K562 (cell line): ENCODE measurements at regions not wholly inside any gene's neighbourhood (a gene's known extent, or its start where the extent isn't known, plus 50 kb on each side); places are given as distances from the start of the nearest gene placed in this dataset.
A peak's percentile ranks its signal among the peaks of the same experiment; 100 is the strongest.

Experiments used
- ARID1B ChIP-seq: fragments of 450-650 bp; IDR thresholded peaks from 2 replicates; pipeline ENCODE4 v1.6.1; 2016; ENCODE audit warnings: antibody characterized with exemption, mild to moderate bottlenecking, inconsistent platforms
- FOXJ3 ChIP-seq: sonication (generic); formaldehyde crosslinking; IDR thresholded peaks from 2 replicates; pipeline ENCODE4 v1.4.0; 2020; ENCODE audit warnings: mild to moderate bottlenecking, missing genetic modification reagents
- GTF2A2 ChIP-seq: IDR thresholded peaks from 2 replicates; pipeline ENCODE4 v1.6.1; 2016; ENCODE audit warnings: mild to moderate bottlenecking, missing genetic modification characterization, missing compliant biosample characterization
- LARP7 ChIP-seq: fragments of 450-650 bp; IDR thresholded peaks from 2 replicates; pipeline ENCODE4 v1.6.1; 2016
- MTA2 ChIP-seq: fragments of 450-650 bp; IDR thresholded peaks from 2 replicates; pipeline ENCODE4 v1.6.1; 2016; ENCODE audit warnings: low read depth
- PHB ChIP-seq: fragments of 250-450 bp; sonication (Bioruptor Pico); IDR thresholded peaks from 2 replicates; pipeline ENCODE4 v1.5.0; 2021
- RBM22 ChIP-seq: fragments of 200-400 bp; formaldehyde crosslinking; IDR thresholded peaks from 2 replicates; pipeline ENCODE4 v1.6.1; 2018; ENCODE audit warnings: low read length, low read depth; ENCODE audit not compliant: poor library complexity, severe bottlenecking
- TGIF2 ChIP-seq: sonication (generic); formaldehyde crosslinking; IDR thresholded peaks from 2 replicates; pipeline ENCODE4 v1.8.1; 2022; ENCODE audit warnings: mild to moderate bottlenecking, missing genetic modification reagents, moderate library complexity
- ZBTB17 ChIP-seq: fragments of 450-650 bp; formaldehyde crosslinking; IDR thresholded peaks from 2 replicates; pipeline ENCODE4 v1.4.0; 2020; ENCODE audit warnings: mild to moderate bottlenecking
- ZBTB7A ChIP-seq: IDR thresholded peaks from 2 replicates; pipeline ENCODE4 v1.6.1; 2011; ENCODE audit warnings: low read depth, mild to moderate bottlenecking, low read length, moderate library complexity, borderline replicate concordance; ENCODE audit not compliant: control insufficient read depth
- ZNF224 ChIP-seq: sonication (generic); formaldehyde crosslinking; IDR thresholded peaks from 2 replicates; pipeline ENCODE4 v1.8.0; 2022; ENCODE audit warnings: mild to moderate bottlenecking, missing genetic modification reagents
- ZNF77 ChIP-seq: fragments of 250-450 bp; sonication (Bioruptor Pico); IDR thresholded peaks from 2 replicates; pipeline ENCODE4 v1.5.0; 2020
- TF ChIP-seq, protein P1 (sequence below), 2 experiments: fragments of 150-350 bp in 1 of 2; IDR thresholded peaks; 2 replicates each; pipeline ENCODE4 v1.6.1; 2012 to 2016; ENCODE audit warnings: low read depth in 2 of 2, low read length in 2 of 2, mild to moderate bottlenecking in 1 of 2, moderate library complexity in 1 of 2
- TF ChIP-seq, protein P2 (sequence below): IDR thresholded peaks from 2 replicates; pipeline ENCODE4 v1.6.1; 2012; ENCODE audit warnings: low read depth, low read length, improper control_type of control experiment, borderline replicate concordance
- TF ChIP-seq, protein P3 (sequence below): fragments of 450-650 bp; IDR thresholded peaks from 2 replicates; pipeline ENCODE4 v1.6.1; 2014; ENCODE audit warnings: low read depth, mild to moderate bottlenecking, moderate library complexity, borderline replicate concordance
- TF ChIP-seq, protein P4 (sequence below): sonication (generic); formaldehyde crosslinking; IDR thresholded peaks from 2 replicates; pipeline ENCODE4 v1.8.0; 2022; ENCODE audit warnings: mild to moderate bottlenecking, missing genetic modification reagents

DNA sequence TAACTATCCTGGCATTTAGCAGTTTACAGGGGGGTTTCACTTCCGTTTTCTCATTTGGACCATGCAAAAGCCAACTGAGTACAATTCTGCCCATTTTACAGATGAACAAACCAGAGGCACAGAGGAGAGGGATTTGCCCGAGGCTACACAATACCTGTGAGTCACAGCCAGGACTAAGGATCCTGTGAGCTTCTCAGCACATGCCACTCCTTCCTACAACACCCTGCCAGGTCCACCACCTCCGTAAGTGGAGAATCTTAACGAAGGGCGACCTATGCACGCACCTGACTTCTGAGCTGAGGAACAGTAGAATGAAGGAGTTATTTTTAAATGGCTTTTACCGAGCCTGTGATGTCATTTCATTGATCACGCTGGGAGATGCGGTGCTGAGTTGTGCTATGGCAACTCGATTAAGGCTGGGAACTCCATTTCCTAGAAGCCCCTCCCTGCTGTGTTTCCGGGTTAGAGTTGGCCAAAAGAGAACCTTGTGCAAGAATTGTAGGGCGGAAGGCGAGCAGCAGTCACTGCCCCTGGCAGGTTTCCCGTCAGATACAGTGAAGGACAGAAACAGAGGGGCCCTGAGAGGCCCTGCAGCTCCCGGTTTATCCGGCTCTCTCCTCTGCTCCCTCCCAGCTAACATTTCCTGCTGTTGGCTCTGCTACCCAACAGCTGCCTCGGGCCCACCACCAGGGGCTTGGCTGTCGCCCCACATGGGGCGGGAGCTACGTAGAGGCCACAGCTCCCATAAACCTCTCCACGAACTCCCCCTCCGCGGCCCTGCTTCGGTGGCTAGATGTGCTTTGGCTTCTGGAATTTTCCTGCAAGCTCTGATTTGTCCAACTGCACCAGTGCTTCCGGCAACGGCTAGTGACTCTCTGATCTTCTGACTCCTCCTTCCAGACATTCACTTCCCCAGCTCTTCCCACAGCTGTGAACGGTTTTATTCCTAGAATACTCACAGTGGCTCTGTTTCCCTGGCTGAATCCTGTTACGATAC lies 75.1 kb upstream of the USP9X start (continued):
- TF ChIP-seq, protein P1, sequence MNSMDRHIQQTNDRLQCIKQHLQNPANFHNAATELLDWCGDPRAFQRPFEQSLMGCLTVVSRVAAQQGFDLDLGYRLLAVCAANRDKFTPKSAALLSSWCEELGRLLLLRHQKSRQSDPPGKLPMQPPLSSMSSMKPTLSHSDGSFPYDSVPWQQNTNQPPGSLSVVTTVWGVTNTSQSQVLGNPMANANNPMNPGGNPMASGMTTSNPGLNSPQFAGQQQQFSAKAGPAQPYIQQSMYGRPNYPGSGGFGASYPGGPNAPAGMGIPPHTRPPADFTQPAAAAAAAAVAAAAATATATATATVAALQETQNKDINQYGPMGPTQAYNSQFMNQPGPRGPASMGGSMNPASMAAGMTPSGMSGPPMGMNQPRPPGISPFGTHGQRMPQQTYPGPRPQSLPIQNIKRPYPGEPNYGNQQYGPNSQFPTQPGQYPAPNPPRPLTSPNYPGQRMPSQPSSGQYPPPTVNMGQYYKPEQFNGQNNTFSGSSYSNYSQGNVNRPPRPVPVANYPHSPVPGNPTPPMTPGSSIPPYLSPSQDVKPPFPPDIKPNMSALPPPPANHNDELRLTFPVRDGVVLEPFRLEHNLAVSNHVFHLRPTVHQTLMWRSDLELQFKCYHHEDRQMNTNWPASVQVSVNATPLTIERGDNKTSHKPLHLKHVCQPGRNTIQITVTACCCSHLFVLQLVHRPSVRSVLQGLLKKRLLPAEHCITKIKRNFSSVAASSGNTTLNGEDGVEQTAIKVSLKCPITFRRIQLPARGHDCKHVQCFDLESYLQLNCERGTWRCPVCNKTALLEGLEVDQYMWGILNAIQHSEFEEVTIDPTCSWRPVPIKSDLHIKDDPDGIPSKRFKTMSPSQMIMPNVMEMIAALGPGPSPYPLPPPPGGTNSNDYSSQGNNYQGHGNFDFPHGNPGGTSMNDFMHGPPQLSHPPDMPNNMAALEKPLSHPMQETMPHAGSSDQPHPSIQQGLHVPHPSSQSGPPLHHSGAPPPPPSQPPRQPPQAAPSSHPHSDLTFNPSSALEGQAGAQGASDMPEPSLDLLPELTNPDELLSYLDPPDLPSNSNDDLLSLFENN (IDR thresholded peaks at IDR 0.05; ENCODE audit: low read depth in 2 of 2, low read length in 2 of 2), result no peak
- TF ChIP-seq, protein P2, sequence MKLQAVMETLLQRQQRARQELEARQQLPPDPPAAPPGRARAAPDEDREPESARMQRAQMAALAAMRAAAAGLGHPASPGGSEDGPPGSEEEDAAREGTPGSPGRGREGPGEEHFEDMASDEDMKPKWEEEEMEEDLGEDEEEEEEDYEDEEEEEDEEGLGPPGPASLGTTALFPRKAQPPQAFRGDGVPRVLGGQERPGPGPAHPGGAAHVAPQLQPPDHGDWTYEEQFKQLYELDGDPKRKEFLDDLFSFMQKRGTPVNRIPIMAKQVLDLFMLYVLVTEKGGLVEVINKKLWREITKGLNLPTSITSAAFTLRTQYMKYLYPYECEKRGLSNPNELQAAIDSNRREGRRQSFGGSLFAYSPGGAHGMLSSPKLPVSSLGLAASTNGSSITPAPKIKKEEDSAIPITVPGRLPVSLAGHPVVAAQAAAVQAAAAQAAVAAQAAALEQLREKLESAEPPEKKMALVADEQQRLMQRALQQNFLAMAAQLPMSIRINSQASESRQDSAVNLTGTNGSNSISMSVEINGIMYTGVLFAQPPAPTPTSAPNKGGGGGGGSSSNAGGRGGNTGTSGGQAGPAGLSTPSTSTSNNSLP, result no peak
- TF ChIP-seq GTF2A2 (no peak), MTA2 (no peak), TGIF2 (no peak), ARID1B (peak; percentile 55), PHB (CRISPR knock-in tag) (no peak), ZBTB17 (no peak), ZNF224 (no peak), RBM22 (no peak), ZBTB7A (peak; percentile 80), FOXJ3 (CRISPR knock-in tag) (no peak), ZNF77 (CRISPR knock-in tag) (no peak), LARP7 (no peak)
- TF ChIP-seq, protein P3, sequence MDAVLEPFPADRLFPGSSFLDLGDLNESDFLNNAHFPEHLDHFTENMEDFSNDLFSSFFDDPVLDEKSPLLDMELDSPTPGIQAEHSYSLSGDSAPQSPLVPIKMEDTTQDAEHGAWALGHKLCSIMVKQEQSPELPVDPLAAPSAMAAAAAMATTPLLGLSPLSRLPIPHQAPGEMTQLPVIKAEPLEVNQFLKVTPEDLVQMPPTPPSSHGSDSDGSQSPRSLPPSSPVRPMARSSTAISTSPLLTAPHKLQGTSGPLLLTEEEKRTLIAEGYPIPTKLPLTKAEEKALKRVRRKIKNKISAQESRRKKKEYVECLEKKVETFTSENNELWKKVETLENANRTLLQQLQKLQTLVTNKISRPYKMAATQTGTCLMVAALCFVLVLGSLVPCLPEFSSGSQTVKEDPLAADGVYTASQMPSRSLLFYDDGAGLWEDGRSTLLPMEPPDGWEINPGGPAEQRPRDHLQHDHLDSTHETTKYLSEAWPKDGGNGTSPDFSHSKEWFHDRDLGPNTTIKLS, result peak; percentile 55; the same call in 1 of the 2 replicates
- TF ChIP-seq, protein P4, sequence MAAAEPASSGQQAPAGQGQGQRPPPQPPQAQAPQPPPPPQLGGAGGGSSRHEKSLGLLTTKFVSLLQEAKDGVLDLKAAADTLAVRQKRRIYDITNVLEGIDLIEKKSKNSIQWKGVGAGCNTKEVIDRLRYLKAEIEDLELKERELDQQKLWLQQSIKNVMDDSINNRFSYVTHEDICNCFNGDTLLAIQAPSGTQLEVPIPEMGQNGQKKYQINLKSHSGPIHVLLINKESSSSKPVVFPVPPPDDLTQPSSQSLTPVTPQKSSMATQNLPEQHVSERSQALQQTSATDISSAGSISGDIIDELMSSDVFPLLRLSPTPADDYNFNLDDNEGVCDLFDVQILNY (CRISPR knock-in tag), result no peak
